Renal cortex interstitium (tissue), 11 donors: ENCODE measurements at regions not wholly inside any gene's neighbourhood (a gene's known extent, or its start where the extent isn't known, plus 50 kb on each side); places are given as distances from the start of the nearest gene placed in this dataset.
"Not testable (repeated sequence)": the region's sequence is repeated elsewhere in the genome, so short reads cannot be mapped to it uniquely, and the experiment has no call there.

Experiments used
- DNase-seq, 11 donors: peaks; one replicate each; pipeline ENCODE4 v3.0.0-alpha.2; 2013; ENCODE audit warnings: low read depth in 9 of 11, low spot score in 4 of 11; ENCODE audit errors: extremely low read depth in 1 of 11

DNA sequence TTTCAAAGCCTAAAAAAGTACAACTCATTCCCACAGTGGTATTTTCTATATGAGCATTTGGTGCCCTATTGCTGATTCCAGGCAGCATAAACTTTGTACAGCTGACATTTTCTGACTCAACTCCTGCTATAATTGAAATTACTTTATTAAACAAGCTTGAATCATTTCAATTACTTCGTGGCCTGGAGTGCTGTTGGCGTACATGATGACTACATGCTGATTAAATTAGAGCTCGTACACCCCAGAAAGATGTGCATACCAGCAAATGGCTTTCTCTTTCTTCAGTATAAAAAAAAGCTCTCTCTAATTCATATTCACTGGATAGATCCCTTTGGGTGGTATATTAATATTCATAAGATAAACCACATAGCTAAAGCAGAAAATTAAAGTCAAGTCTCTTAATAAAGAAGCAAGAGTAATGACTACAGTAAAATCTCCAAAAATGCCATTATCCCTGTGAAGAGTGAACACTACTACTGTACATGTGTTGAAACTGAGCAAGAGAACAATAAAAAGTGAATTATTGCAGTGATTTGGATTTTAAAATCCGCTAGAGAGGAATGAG, 245.0 kb upstream of the IGFBP7 start:
- DNase-seq, result no peak

DNA sequence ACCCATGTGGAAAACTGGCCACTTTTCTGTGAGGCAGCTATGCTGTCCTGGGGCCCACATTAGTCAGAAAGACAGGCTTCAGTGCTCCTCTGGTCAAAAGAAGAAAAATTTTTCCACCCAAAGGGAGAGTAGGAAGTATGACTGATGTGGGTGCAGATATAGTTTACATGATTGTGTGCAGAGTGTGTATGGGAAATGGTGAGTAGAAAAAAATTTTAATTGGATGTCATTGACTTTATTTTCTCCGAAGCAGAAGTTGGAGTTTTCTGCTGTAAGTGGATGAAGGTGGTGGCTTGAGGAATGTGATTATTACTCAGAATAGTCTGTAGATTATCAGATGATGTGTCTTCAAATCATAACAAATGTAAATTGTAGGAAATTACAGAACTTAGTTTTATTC, 241.5 kb upstream of the IGFBP7 start:
- DNase-seq, result no peak

DNA sequence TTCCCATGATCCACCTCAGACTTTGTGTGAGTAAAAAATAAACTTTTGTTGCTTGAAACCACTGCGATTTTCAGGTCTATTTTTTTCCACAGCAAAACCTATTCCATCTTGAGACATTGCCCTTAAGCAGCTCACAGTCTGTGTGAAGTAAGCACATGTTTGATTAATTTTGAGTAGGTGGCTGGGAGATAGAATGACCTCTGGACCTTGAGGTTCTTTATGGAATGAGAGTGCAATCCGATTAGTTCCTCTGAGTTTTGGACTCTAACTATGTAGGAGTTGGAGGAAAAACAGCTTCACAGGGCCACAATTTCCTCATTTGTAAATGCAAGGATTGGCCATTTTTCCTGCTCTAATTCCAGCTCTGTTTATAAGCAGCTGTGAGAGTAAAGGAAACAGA, 234.1 kb upstream of the IGFBP7 start:
- no peak for DNase-seq

DNA sequence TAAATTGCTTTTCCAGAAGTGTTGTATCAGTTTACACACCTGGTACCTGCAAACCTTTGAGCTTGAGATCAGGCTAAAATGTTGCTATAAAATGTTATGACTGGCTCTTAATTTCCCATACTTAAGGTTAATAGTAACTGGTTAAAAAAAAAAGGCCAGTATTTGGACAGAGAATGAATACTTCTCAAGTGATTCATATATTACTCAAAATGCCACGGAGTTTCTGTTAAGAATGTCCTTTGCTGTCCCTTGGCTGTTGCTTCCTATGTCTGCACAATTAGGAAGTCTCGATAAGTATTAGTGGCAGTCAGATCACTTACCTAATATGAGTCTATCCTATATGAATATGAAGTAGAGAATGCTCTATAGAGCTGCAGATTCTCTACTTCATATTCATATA, 232.2 kb upstream of the IGFBP7 start:
- DNase-seq, result no peak

DNA sequence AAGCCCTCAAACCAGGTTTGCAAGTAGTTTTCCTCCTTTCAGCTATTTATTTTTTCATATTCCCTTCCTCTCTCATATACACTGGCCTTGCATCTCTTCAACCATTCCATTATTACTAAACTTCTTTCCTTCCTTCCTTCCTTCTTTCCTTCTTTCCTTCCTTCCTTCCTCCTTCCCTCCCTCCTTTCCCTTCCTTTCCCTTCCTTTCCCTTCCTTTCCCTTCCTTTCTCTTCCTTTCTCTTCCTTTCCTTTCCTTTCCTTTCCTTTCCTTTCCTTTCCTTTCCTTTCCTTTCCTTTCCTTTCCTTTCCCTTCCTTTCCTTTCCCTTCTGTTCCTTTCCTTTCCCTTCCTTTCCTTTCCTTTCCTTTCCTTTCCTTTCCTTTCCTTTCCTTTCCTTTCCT, 228.7 kb upstream of the IGFBP7 start:
- DNase-seq, result not testable (repeated sequence)

DNA sequence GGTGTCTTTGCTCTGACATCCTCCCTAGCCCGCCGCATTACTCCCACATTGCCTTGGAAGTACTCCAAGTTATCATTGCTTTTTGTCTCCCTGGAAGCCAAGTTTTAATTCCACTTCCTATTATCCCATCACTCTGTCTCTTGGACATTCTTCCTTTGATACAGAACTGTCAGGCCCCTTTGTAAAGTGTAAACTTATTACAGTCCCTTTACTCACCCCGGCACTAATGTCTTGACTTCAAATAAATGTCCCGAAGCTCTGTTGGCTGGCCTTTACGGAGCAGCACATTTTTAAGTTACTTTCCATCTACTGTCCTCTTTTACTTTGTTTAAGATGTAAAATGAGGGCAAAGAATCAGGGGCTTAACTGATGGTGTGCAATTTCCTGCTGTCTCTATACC, 223.5 kb upstream of the IGFBP7 start:
- DNase-seq, result peak in 1 of 11 donors; percentile 5

DNA sequence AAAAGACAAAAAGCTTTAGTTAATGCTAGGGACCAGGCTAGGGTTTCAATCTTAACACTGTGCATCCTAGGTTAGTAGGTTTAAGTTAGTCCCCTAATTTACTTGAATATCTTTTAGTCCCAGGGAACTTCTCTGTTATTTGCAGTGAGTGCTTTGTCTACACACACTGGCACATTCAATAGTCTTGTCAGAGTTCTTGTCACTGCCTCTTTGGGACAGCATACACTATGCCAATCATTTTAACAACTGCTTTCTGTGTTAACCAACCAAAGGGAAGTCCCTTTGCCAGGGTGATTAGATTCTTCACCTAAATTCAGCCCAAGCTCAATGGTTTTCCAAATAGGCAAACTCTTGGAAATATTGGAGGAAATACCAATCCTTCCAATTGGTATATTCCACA, 221.8 kb upstream of the IGFBP7 start:
- no peak for DNase-seq

DNA sequence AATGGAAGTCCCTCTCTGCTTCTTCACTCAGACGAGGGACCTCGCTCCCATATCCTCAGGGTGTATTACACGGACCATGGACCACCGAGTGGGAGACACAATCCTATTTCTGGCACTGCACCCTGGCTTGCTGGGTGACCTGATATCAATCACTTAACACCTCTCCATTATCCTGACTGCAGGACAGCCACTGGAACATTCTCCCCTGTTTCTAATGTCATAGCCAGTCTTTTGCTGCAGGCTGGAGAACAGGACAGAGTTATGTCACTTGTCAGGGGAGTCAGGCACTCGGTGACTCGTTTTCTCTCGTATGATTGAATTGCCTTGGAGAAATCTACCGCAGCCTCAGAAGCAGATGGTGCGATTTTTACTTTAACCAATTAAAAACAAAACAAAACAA, 219.1 kb upstream of the IGFBP7 start:
- no peak for DNase-seq

DNA sequence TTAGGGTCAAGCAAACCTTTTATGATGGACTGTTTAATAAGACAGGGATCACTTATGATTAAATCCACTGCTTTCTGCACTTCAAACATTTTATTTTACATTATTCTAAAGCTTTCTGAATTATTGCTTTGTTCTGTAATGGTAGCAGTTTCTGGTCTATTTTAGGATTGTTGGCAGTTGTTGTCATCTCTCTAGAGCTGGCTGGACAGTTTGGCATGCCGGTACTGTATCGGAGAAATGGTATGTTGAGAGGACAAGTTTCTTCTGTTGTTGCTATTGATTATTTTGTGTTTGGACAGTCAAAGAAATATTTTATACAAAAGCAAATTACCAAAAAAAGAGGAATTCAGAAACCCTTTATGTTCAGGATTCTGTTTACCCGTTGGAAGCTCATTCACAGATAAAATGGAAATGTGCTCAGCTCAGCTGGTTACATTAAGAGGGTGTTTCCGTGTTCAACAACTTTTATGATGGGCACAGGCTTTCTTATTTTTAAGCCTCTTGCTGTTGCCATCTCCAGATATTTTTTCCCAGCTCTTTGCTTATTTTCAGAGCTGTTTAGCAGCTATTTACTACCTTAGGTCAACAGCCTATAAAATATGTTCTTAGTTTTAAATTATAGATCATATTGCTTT, 214.6 kb upstream of the IGFBP7 start:
- no peak for DNase-seq

DNA sequence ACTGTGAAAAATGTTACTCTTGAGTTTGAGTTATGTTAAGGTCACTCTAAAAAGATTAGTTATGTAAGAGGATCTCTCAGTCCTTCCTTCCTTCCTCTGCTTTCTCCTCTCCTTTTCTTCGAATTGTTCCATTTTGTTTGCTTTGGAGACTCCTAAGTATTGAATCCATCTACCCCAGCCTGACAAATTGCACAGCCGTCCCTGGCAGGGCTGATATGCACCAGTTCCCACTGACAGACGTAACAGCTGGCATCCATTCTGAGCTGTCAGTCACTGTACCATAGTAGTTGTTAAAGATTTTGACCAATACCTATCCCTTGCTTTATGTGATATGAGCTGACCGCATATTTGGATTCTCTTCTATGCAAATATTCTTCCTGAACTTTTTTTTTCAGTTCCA, 210.7 kb upstream of the IGFBP7 start:
- no peak for DNase-seq

DNA sequence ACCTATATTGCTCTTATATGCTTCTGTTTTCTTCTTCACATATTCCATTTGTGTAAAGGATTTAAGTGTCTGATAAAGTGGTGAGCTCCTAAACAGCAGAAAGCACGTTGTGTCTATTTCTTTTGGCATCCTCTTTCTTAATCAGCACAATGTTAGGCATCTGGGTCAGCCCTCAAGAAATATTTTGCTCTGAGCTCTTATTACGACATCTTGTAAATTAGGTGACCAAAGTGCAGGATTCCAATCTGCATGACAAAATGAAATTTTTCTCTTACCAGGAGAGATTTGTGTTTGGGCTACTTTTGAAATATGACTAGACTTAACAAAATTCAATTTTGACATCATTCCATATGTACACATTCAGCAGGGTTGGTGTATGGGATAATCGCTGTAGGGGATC, 210.0 kb upstream of the IGFBP7 start:
- no peak for DNase-seq

DNA sequence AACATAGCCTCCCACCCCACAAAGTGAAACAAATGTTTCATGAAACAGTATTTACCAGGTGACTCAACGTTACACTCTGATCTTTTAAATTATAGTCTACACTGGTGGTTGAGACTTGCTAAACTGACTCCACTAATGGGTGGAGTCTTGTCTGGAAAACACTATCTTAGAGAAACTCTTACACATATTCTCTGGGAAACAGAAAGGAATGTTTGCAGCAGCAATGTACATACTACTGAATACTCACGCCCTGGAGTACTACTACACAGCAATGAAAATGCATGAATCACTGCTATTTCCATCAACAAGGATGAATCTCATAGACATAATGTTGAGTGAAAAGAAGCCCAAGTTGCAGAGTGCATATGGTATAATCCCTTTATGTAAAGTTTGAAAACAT, 208.5 kb upstream of the IGFBP7 start:
- DNase-seq, result no peak

DNA sequence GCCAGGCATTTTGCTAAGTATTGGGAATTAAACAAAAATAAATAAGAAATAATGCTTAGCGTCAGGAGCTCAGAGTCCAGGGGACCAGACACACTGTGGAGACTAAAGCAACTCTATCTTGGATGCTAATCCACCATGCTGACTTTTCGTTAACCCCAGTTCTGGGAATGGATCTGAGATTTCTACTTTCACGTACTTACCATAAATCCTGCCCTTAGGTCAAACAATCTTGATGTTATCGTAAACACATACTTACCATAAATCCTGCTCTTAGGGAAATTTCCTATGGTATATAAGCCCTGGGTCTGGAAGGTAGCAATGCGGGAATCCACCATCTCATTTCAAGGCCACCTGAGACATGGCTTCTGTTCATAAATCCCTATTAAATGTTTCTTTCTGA, 204.5 kb upstream of the IGFBP7 start:
- no peak for DNase-seq

DNA sequence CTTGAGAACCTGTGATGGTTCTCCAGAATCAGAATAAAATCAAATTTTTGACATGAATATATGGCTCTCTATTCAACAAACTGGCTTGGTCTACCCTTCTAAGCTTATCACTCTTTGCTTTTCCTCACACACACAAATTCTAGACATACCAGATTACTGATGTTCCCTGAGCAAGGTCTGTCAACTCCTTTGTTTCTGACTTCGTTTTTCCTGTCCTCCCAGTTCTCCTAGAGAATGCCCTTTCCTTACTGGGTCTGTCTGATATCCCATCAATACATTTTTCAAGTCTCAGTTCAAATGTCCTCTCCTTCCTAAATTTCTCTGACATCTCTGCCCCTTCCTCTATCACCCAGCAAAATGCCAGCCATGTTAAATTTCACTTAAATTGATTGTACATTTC, 202.1 kb upstream of the IGFBP7 start:
- no peak for DNase-seq

DNA sequence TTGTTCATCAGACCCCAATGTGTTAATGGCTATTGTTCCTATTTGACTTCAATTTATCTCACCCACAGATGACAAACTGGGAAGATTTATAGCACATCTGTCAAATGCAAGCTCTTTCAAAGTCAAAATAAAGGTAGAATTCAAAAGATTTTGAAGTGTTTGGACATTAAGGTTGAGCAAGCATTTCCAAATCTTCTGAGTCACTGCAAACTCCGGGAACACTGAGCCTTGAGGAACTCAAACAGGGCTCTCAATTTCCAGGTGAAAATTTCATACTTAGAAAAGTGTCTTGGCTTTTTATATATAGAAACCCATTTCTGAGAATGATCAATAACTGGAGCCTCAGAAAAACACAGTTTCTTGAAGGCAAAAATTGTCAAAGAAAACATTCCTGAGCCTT, 199.5 kb upstream of the IGFBP7 start:
- DNase-seq, result no peak

DNA sequence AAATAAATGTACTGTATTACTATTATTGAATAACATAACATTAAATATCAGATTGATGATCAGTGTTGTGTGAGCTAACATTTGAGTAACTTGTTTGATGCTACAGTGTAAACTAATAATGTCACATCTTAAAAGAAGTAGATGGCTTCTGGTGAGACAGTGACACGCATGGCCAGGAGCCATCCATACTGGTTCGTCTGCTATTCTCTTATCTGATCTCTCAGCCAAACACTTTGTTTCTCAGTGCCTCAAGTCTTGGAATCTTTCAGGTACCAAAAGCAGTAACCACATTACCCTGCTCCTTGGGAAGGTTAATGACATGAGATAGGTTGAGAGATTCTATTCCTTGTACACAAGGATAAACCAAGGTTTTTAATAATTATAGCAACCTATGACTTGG, 198.1 kb upstream of the IGFBP7 start:
- DNase-seq, result no peak

DNA sequence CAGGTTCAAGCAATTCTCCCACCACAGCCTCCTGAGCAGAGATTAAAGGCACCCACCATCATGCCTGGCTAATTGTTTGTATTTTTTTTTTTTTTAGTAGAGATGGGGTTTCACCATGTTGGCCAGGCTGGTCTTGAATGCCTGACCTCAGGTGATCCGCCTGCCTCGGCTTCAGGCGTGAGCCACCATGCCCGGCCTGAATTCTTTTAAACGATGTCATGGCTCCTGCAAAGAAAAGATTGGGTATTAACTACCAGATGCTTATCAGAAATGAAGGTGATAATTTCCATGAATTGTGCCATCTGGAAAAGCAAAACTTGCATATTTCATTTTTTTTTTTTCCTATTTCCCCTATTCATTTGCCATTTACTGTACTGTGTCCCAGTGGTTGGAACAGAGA, 195.7 kb upstream of the IGFBP7 start:
- DNase-seq, result no peak

DNA sequence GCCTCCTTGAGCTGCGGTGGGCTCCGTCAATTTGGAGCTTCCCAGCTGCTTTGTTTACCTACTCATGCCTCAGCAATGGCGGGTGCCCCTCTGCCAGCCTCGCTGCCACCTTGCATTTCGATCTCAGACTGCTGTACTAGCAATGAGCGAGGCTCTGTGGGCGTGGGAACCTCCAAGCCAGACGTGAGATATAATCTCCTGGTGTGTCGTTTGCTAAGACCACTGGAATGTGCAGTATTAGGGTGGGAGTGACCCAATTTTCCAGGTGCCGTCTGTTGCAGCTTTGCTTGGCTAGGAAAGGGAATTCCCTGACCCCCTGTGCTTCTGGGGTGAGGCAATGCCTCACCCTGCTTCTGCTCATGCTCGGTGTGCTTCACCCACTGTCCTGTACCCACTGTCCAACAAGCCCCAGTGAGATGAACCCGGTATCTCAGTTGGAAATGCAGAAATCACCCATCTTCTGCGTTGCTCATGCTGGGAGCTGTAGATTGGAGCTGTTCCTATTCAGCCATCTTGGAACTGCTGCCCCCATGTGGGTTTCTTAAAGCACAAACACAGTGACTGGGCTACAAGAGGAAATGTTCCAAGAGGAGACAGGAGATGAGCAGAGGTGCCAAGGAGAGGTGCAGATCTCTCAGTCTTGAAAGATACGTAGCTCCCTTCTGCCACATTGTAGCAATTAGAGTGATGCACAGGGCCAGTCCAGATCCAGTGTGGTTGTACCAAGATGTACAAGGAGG, 193.0 kb upstream of the IGFBP7 start:
- no peak for DNase-seq

DNA sequence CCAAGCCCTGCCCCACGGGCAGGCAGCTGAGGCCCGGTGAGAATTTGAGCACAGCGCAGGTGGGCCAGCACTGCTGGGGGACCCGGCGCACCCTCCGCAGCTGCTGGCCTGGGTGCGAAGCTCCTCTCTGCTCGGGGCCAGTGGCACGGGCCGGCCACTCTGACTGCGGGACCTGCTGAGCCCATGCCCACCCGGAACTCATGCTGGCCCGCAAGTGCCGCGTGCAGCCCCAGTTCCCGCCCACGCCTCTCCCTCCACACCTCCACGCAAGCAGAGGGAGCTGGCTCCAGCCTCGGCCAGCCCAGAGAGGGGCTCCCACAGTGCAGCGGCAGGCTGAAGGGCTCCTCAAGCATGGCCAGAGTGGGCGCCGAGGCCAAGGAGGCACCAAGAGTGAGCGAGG, 190.1 kb upstream of the IGFBP7 start:
- DNase-seq, result not testable (repeated sequence)

DNA sequence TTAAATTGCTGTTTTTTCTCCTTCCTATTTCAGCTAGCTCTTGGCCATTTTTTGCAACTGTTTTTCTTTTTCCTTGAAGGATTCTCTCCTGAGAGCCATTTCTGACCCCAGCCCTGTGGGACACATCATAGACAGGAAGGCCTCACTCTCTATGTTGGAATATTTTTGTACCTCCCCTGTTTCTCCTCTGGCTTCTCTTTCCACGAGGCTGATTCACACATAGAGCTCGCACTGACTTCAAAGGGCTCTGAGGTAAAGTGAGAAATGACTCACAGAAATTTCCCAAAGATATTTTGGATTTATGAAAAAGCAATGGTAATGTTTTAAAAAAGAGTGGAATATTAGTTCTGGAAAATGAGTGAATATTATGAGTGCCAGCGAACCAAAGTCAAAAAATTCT, 181.7 kb upstream of the IGFBP7 start:
- DNase-seq, result no peak
